ENCODE measurements at regions not wholly inside any gene's neighbourhood (a gene's known extent, or its start where the extent isn't known, plus 50 kb on each side); places are given as distances from the start of the nearest gene placed in this dataset.

- Histone ChIP-seq H3K27ac (no peak overlapping the region), H3K9me2 (replicated peaks; ENCODE audit: insufficient read depth) (no peaks in the 10 kb centered on the region), H3K4me2 (no peak overlapping the region), H3K9me3 (ENCODE audit: low read depth) (no peaks in the 10 kb centered on the region), H4K20me1 (ENCODE audit: insufficient read depth, poor library complexity, severe bottlenecking) (no peaks in the 10 kb centered on the region), H3K4me1 (ENCODE audit: insufficient read depth) (no peaks in the 10 kb centered on the region), H2AFZ (no peak overlapping the region), H3K79me2 (no peaks in the 10 kb centered on the region), H3K27me3 (no peaks in the 10 kb centered on the region), H3K4me3 (no peak overlapping the region), H3K36me3 (replicated peaks; ENCODE audit: insufficient read depth, low read depth) (no peaks in the 10 kb centered on the region)
- TF ChIP-seq CTCF (IDR thresholded peaks at IDR 0.05; ENCODE audit: poor library complexity) (no peak), EZH2 (IDR thresholded peaks at IDR 0.05; ENCODE audit: borderline replicate concordance) (no peak), EZH2phosphoT487 (IDR thresholded peaks at IDR 0.05; ENCODE audit: low read depth, severe bottlenecking, unreplicated experiment) (no peak)
- 81% methylated on average over 5 of the region's 5 CpGs for WGBS (ENCODE audit: low lambda C conversion rate, missing lambda C conversion rate)
- no peak for DNase-seq (ENCODE audit: low spot score)
These were observed 146.2 kb upstream of the PWP1 start for GRCh38 chr12:107539196-107539939.

GRCh38 chr12:107541001-107541705, 144.4 kb upstream of the PWP1 start:
- H3K9me3 ChIP-seq (ENCODE audit: low read depth) = no peaks in the 10 kb centered on the region
- no peaks in the 10 kb centered on the region for H3K27me3 ChIP-seq
- H3K27ac ChIP-seq = no peak overlapping the region
- DNase-seq (ENCODE audit: low spot score) = no peak
- 92% methylated on average over 7 of the region's 7 CpGs for whole genome bisulfite sequencing (ENCODE audit: low lambda C conversion rate, missing lambda C conversion rate)
- no peak overlapping the region for H3K4me3 ChIP-seq
- no peak overlapping the region for H3K4me2 ChIP-seq
- no peak for TF ChIP-seq EZH2 (IDR thresholded peaks at IDR 0.05; ENCODE audit: borderline replicate concordance)
- TF ChIP-seq CTCF (IDR thresholded peaks at IDR 0.05; ENCODE audit: poor library complexity) = no peak
- no peak for TF ChIP-seq EZH2phosphoT487 (IDR thresholded peaks at IDR 0.05; ENCODE audit: low read depth, severe bottlenecking, unreplicated experiment)
- H4K20me1 ChIP-seq (ENCODE audit: insufficient read depth, poor library complexity, severe bottlenecking) = no peaks in the 10 kb centered on the region
- no peaks in the 10 kb centered on the region for H3K79me2 ChIP-seq
- H3K9me2 ChIP-seq (replicated peaks; ENCODE audit: insufficient read depth) = no peaks in the 10 kb centered on the region
- no peaks in the 10 kb centered on the region for H3K4me1 ChIP-seq (ENCODE audit: insufficient read depth)
- no peaks in the 10 kb centered on the region for H3K36me3 ChIP-seq (replicated peaks; ENCODE audit: insufficient read depth, low read depth)
- H2AFZ ChIP-seq = no peak overlapping the region

GRCh38 chr12:107543416-107543815, 142.2 kb upstream of the PWP1 start:
- TF ChIP-seq CTCF (IDR thresholded peaks at IDR 0.05; ENCODE audit: poor library complexity) = no peak
- TF ChIP-seq EZH2 (IDR thresholded peaks at IDR 0.05; ENCODE audit: borderline replicate concordance) = no peak
- TF ChIP-seq EZH2phosphoT487 (IDR thresholded peaks at IDR 0.05; ENCODE audit: low read depth, severe bottlenecking, unreplicated experiment) = no peak
- no peaks in the 10 kb centered on the region for H4K20me1 ChIP-seq (ENCODE audit: insufficient read depth, poor library complexity, severe bottlenecking)
- 90% methylated on average over 5 of the region's 5 CpGs for WGBS (ENCODE audit: low lambda C conversion rate, missing lambda C conversion rate)
- H3K36me3 ChIP-seq (replicated peaks; ENCODE audit: insufficient read depth, low read depth) = no peaks in the 10 kb centered on the region
- H3K9me2 ChIP-seq (replicated peaks; ENCODE audit: insufficient read depth) = no peaks in the 10 kb centered on the region
- H3K9me3 ChIP-seq (ENCODE audit: low read depth) = no peaks in the 10 kb centered on the region
- no peak for DNase-seq (ENCODE audit: low spot score)
- no peaks in the 10 kb centered on the region for H3K79me2 ChIP-seq
- H3K4me1 ChIP-seq (ENCODE audit: insufficient read depth) = no peaks in the 10 kb centered on the region
- no peak overlapping the region for H2AFZ ChIP-seq
- H3K27ac ChIP-seq = no peak overlapping the region
- H3K4me3 ChIP-seq = no peak overlapping the region
- H3K4me2 ChIP-seq = no peak overlapping the region
- no peaks in the 10 kb centered on the region for H3K27me3 ChIP-seq
